Chondrocyte (in vitro differentiated cells): ENCODE measurements at regions not wholly inside any gene's neighbourhood (a gene's known extent, or its start where the extent isn't known, plus 50 kb on each side); places are given as distances from the start of the nearest gene placed in this dataset.

Source experiments
- DNase-seq: peaks from one replicate; pipeline ENCODE4 v3.0.0; 2021; ENCODE audit warnings: mixed read lengths, low spot score
- H3K27ac Mint-ChIP-seq: one replicate; pipeline ENCODE4 v1.8.0; 2021; ENCODE audit warnings: mild to moderate bottlenecking, moderate library complexity, mixed read lengths; ENCODE audit not compliant: unreplicated experiment
- H3K27me3 Mint-ChIP-seq: 2 replicates; pipeline ENCODE4 v1.8.0; 2021; ENCODE audit warnings: low read depth, mixed read lengths
- H3K36me3 Mint-ChIP-seq: 2 replicates; pipeline ENCODE4 v1.8.0; 2021; ENCODE audit warnings: low read depth, mixed read lengths
- H3K4me1 Mint-ChIP-seq: 2 replicates; pipeline ENCODE4 v1.8.0; 2021; ENCODE audit warnings: low read depth, mild to moderate bottlenecking, mixed read lengths
- H3K4me3 Mint-ChIP-seq: one replicate; pipeline ENCODE4 v1.8.0; 2021; ENCODE audit warnings: mild to moderate bottlenecking, moderate library complexity, mixed read lengths; ENCODE audit not compliant: unreplicated experiment
- H3K9me3 Mint-ChIP-seq: 2 replicates; pipeline ENCODE4 v1.8.0; 2021; ENCODE audit warnings: low read depth, mixed read lengths
- CTCF ChIP-seq: fragments of 200-600 bp; sonication (generic); IDR thresholded peaks from 2 replicates; pipeline ENCODE4 v1.5.0; 2021; ENCODE audit warnings: antibody characterized with exemption, mild to moderate bottlenecking, moderate library complexity

- peak; percentile 35 for TF ChIP-seq CTCF
- H3K4me1 Mint-ChIP-seq, result no peaks in the 10 kb centered on the region
- no peak for DNase-seq
- H3K9me3 Mint-ChIP-seq, result peaks cover 10% of the 10 kb centered on the region
- H3K27ac Mint-ChIP-seq, result no peak overlapping the region
- no peaks in the 10 kb centered on the region for H3K36me3 Mint-ChIP-seq
- H3K4me3 Mint-ChIP-seq, result no peak overlapping the region
- H3K27me3 Mint-ChIP-seq, result peaks cover 14% of the 10 kb centered on the region
Observed at GRCh38 chr6:76684875-76685274, 612.4 kb upstream of the IMPG1 start.

- H3K9me3 Mint-ChIP-seq, result peaks cover 7% of the 10 kb centered on the region
- no peak for TF ChIP-seq CTCF
- no peaks in the 10 kb centered on the region for H3K36me3 Mint-ChIP-seq
- H3K4me1 Mint-ChIP-seq, result no peaks in the 10 kb centered on the region
- DNase-seq, result no peak
- no peak overlapping the region for H3K27ac Mint-ChIP-seq
- no peak overlapping the region for H3K4me3 Mint-ChIP-seq
- peaks cover 15% of the 10 kb centered on the region for H3K27me3 Mint-ChIP-seq
Observed at GRCh38 chr6:76683985-76684384, 611.5 kb upstream of the IMPG1 start.

GRCh38 chr6:76682842-76683241 lies 610.4 kb upstream of the IMPG1 start:
- Mint-ChIP-seq H3K36me3 (no peaks in the 10 kb centered on the region), H3K9me3 (peaks cover 1% of the 10 kb centered on the region), H3K27me3 (peaks cover 18% of the 10 kb centered on the region), H3K4me3 (no peak overlapping the region), H3K27ac (no peak overlapping the region), H3K4me1 (no peaks in the 10 kb centered on the region)
- DNase-seq, result no peak
- TF ChIP-seq CTCF, result peak; percentile 86

DNA sequence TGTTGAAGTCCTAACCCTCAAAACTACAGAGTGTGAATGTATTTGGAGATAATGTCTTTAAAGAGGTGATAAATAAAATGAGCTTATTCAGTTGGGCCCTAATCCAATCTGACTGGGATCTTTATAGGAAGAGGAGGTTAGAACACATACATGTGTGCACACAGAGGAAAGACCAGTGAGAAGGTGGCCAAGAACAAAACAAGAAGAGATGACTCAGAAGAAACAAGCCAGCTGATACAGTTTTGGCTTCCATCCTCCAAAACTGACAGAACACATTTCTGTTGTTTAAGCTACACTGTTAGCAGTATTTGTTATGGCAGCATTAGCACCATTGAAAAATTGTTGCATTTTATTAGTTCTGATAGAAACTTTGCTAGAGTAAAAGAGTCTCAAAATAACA lies 609.3 kb upstream of the IMPG1 start:
- Mint-ChIP-seq H3K27me3 (peaks cover 23% of the 10 kb centered on the region), H3K4me3 (no peak overlapping the region), H3K27ac (no peak overlapping the region), H3K4me1 (no peaks in the 10 kb centered on the region), H3K36me3 (no peaks in the 10 kb centered on the region), H3K9me3 (no peaks in the 10 kb centered on the region)
- no peak for DNase-seq
- TF ChIP-seq CTCF, result no peak

GRCh38 chr6:76677017-76677416 lies 604.6 kb upstream of the IMPG1 start:
- Mint-ChIP-seq H3K9me3 (no peaks in the 10 kb centered on the region), H3K27me3 (peaks cover 26% of the 10 kb centered on the region), H3K36me3 (no peaks in the 10 kb centered on the region), H3K4me3 (no peak overlapping the region), H3K27ac (no peak overlapping the region), H3K4me1 (no peaks in the 10 kb centered on the region)
- TF ChIP-seq CTCF, result no peak
- no peak for DNase-seq
